Right lobe of liver (tissue), 6 donors: ENCODE measurements at regions not wholly inside any gene's neighbourhood (a gene's known extent, or its start where the extent isn't known, plus 50 kb on each side); places are given as distances from the start of the nearest gene placed in this dataset.

Experiments
- ATAC-seq, 4 donors: fragments of 200-7000 bp; cut with Tn5 transposase; one replicate each; pipeline ENCODE4 v1.9.1; 2020; ENCODE audit warnings: mild to moderate bottlenecking in 4 of 4, moderate library complexity in 4 of 4
- DNase-seq, 3 donors: peaks; one replicate each; pipeline ENCODE4 v3.0.0-alpha.2; 2020
- H3K27ac ChIP-seq, 3 donors: fragments of 200-600 bp; one replicate each; pipeline ENCODE4 v1.8.0; 2022
- H3K27me3 ChIP-seq, 2 donors: fragments of 200-600 bp; one replicate each; pipeline ENCODE4 v1.8.0; 2022
- H3K36me3 ChIP-seq, 4 donors: fragments of 200-600 bp; sonication (generic) in 1 of 4; one replicate each; pipeline versions ENCODE4 v1.5.1 to v1.8.0; 2017 to 2022; ENCODE audit warnings: control low read depth in 1 of 4
- H3K4me1 ChIP-seq, 4 donors: fragments of 200-600 bp; sonication (generic) in 1 of 4; one replicate each; pipeline versions ENCODE4 v1.5.1 to v1.8.0; 2017 to 2022; ENCODE audit warnings: control low read depth in 1 of 4
- H3K4me3 ChIP-seq, 3 donors: fragments of 200-600 bp; one replicate each; pipeline ENCODE4 v1.8.0; 2022
- H3K9me3 ChIP-seq, 4 donors: fragments of 200-600 bp; sonication (generic) in 1 of 4; one replicate each; pipeline versions ENCODE4 v1.5.1 to v1.8.0; 2017 to 2022; ENCODE audit warnings: control low read depth in 1 of 4
- POLR2A ChIP-seq: fragments of 450-650 bp; IDR thresholded peaks from one replicate; pipeline ENCODE4 v1.6.1; 2017; ENCODE audit warnings: antibody characterized with exemption, mild to moderate bottlenecking
- WGBS: methylation state at CpG from one replicate; pipeline ENCODE4 v1.1.6; 2018; ENCODE audit warnings: low coverage, low lambda C conversion rate; ENCODE audit not compliant: insufficient coverage; ENCODE audit errors: missing lambda C conversion rate; 5-methylcytosine and 5-hydroxymethylcytosine counted together
- intact Hi-C, 2 donors: fragments of 100-400 bp; cut with DNase I; formaldehyde crosslinking; loops; one replicate each; pipeline versions ENCODE4 v1.11.2 to v1.14.1; 2022
- small RNA-seq, 2 experiments: library from RNA; depleted of rRNA; stranded (forward); fragments of <200 nt; gene quantifications; one replicate each; pipeline ENCODE3, GENCODE V24; 2016
- TF ChIP-seq, protein P1 (sequence below), 4 donors: fragments of 200-600 bp in 3 of 4; fragments of 450-650 bp in 1 of 4; IDR thresholded peaks; one replicate each; pipeline versions ENCODE4 v1.5.1 to v1.8.0; 2016 to 2022; ENCODE audit warnings: antibody characterized with exemption in 4 of 4, mild to moderate bottlenecking in 2 of 4
- donor health status: DM: no; HTN: yes; CAD: no.
- donor health status: DM: no; HTN: no; CAD: no.
- donor health status: DM: no; HTN: no; CAD: no.
- donor health status: DM: no; HTN: yes; CAD: no.
- donor health status: DM: no; HTN: yes; CAD: no.

GRCh38 chr4:117984366-117984680 is 50.0 kb upstream of the NDST3 start:
- Histone ChIP-seq H3K27ac (no peak overlapping the region), H3K4me3 (no peak overlapping the region), H3K9me3 (no peaks in the 10 kb centered on the region), H3K27me3 (no peaks in the 10 kb centered on the region), H3K4me1 (no peaks in the 10 kb centered on the region), H3K36me3 (no peaks in the 10 kb centered on the region)
- no peak for DNase-seq
- ATAC-seq, result no peak
- TF ChIP-seq POLR2A, result no peak
- TF ChIP-seq, protein P1, sequence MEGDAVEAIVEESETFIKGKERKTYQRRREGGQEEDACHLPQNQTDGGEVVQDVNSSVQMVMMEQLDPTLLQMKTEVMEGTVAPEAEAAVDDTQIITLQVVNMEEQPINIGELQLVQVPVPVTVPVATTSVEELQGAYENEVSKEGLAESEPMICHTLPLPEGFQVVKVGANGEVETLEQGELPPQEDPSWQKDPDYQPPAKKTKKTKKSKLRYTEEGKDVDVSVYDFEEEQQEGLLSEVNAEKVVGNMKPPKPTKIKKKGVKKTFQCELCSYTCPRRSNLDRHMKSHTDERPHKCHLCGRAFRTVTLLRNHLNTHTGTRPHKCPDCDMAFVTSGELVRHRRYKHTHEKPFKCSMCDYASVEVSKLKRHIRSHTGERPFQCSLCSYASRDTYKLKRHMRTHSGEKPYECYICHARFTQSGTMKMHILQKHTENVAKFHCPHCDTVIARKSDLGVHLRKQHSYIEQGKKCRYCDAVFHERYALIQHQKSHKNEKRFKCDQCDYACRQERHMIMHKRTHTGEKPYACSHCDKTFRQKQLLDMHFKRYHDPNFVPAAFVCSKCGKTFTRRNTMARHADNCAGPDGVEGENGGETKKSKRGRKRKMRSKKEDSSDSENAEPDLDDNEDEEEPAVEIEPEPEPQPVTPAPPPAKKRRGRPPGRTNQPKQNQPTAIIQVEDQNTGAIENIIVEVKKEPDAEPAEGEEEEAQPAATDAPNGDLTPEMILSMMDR (IDR thresholded peaks at IDR 0.05), result no peak
- 71% methylated on average over 2 of the region's 2 CpGs for WGBS
- intact Hi-C loops, result no loop called here

Small RNAs in the stretch of these regions (small RNA-seq; reads per million reads assigned to genes)
- gene AC107399.1, result 0 reads per million in 2 experiments
